VCaP (cell line): ENCODE measurements at regions not wholly inside any gene's neighbourhood (a gene's known extent, or its start where the extent isn't known, plus 50 kb on each side); places are given as distances from the start of the nearest gene placed in this dataset.

Experiments used
- H3K27ac ChIP-seq: fragments of 450-650 bp; 2 replicates; pipeline ENCODE4 v1.5.1; 2017
- CTCF ChIP-seq: fragments of 450-650 bp; conservative IDR thresholded peaks from 2 replicates; pipeline ENCODE4 v1.5.1; 2017; ENCODE audit warnings: mild to moderate bottlenecking, moderate library complexity

GRCh38 chr9:99579964-99580363 lies 241.7 kb upstream of the NR4A3 start:
- no peak for TF ChIP-seq CTCF
- no peak overlapping the region for H3K27ac ChIP-seq

- no peak for TF ChIP-seq CTCF
- H3K27ac ChIP-seq, result no peak overlapping the region
These were observed 238.9 kb upstream of the NR4A3 start for GRCh38 chr9:99582814-99583213.

GRCh38 chr9:99588299-99588698 lies 233.4 kb upstream of the NR4A3 start:
- H3K27ac ChIP-seq, result no peak overlapping the region
- TF ChIP-seq CTCF, result no peak

GRCh38 chr9:99588747-99589146 lies 232.9 kb upstream of the NR4A3 start:
- no peak for TF ChIP-seq CTCF
- no peak overlapping the region for H3K27ac ChIP-seq

GRCh38 chr9:99590410-99590809 lies 231.3 kb upstream of the NR4A3 start:
- no peak overlapping the region for H3K27ac ChIP-seq
- no peak for TF ChIP-seq CTCF

GRCh38 chr9:99590840-99591239 lies 230.8 kb upstream of the NR4A3 start:
- TF ChIP-seq CTCF, result no peak
- no peak overlapping the region for H3K27ac ChIP-seq

- no peak overlapping the region for H3K27ac ChIP-seq
- no peak for TF ChIP-seq CTCF
These were observed 229.9 kb upstream of the NR4A3 start for GRCh38 chr9:99591770-99592169.
